ENCODE measurements at regions not wholly inside any gene's neighbourhood (a gene's known extent, or its start where the extent isn't known, plus 50 kb on each side); places are given as distances from the start of the nearest gene placed in this dataset.

DNA sequence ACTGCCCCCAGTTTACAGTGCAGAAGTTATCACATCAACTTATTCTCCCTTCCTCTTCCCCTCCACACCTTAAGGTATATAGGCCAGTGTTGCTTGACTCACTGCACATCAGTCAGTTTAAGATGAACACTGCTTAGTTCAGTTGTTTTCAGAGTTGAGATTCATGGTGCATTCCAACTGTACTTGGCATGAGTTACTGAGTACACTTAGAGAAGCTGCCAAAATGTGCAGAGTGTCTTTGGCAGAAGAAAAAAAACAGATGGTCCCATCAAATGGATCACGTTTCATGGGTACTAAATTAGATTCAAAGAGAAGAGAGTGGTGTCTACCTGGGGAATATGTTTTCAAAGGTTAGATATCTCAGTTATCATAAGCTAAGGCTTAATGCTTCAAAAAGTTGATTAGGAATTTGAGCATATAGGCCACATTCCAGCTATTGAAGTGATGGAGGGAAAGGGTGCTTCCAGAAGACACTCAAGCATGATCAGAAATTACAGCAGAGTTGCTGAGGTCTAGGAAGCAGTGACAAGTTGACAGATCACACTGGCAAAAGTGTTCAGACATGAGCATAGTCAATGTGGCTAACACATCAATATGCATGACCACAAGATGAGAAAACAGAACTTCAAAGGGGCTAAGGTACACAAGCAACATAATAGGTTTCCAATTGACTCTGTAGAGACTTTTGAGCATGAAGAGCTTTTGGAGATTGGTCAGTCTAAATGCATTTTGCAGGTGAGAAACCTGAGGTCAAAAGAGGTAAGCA is 579.2 kb upstream of the CELF2 start:
- no peak for DNase-seq (ENCODE audit: low read depth in 1 of 2, low spot score in 1 of 2)

- no peak for DNase-seq (ENCODE audit: low read depth in 1 of 2, low spot score in 1 of 2)
Observed at GRCh38 chr10:10456856-10457255, 560.8 kb upstream of the CELF2 start.

- DNase-seq (ENCODE audit: low read depth in 1 of 2, low spot score in 1 of 2), result no peak
Observed at GRCh38 chr10:10460451-10460850, 557.2 kb upstream of the CELF2 start.

- DNase-seq (ENCODE audit: low read depth in 1 of 2, low spot score in 1 of 2), result no peak
Observed at GRCh38 chr10:10462151-10462941, 555.3 kb upstream of the CELF2 start.

- no peak for DNase-seq (ENCODE audit: low read depth in 1 of 2, low spot score in 1 of 2)
Observed at GRCh38 chr10:10471758-10472157, 545.9 kb upstream of the CELF2 start.

- DNase-seq (ENCODE audit: low read depth in 1 of 2, low spot score in 1 of 2), result no peak
Observed at GRCh38 chr10:10475812-10476211, 541.9 kb upstream of the CELF2 start.

GRCh38 chr10:10477844-10478243 is 539.8 kb upstream of the CELF2 start:
- DNase-seq (ENCODE audit: low read depth in 1 of 2, low spot score in 1 of 2), result no peak

DNA sequence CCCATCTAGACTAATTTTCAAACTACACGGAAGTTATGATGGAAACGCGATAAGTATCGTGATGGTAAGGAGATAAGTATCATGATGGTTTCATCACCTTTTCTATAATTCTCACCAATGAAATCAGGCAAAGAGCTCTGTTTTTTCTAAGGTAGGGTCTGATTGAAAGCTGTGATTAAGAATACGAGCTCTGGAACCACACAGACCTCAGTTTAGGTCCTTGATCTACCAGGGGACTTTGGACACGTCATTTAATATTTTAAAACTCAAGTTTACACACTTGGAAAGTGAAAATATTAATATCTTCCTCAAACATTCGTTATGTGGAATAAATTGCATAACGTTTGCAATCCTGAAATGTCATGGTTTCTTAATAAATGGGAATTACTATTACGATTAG is 538.2 kb upstream of the CELF2 start:
- no peak for DNase-seq (ENCODE audit: low read depth in 1 of 2, low spot score in 1 of 2)

DNA sequence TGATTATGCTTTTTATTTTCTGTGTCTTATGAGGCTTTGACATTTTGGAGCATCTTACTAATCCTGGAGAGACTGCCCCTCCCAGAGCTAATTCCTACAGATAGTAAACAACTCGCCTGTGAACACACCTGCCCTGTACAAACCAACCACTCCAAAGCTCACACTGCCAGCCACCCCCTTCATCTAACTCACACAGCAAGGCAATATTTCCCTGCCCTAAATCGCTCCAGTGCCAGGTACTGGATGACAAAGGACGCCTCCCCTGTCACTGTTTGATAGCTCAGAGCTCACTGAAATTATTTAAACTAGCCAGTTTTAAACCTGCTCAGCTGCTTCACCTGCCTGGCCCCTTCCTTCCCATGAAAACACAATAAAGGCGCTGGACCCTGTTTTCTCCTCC is 535.1 kb upstream of the CELF2 start:
- no peak for DNase-seq (ENCODE audit: low read depth in 1 of 2, low spot score in 1 of 2)

DNA sequence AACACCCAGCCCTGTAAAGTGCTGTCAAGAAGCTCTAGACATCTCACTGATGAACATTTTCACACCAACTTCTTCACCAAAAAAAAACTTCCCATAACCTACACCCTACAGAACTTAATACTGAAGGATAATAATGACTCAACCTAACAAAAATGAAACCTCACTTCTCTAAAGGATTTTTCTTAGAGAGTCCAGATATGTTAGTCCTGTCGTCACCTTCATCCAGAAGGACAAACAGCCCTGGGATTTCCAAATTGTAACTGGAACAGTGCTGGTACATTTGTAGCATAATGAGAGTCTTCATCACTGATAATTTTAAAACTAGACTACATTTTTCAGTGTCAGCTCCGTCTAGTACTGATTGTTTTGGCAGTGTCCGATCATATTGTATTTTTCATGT is 528.6 kb upstream of the CELF2 start:
- DNase-seq (ENCODE audit: low read depth in 1 of 2, low spot score in 1 of 2), result no peak

GRCh38 chr10:10489805-10490571 is 527.7 kb upstream of the CELF2 start:
- DNase-seq (ENCODE audit: low read depth in 1 of 2, low spot score in 1 of 2), result no peak

- no peak for DNase-seq (ENCODE audit: low read depth in 1 of 2, low spot score in 1 of 2)
Observed at GRCh38 chr10:10490581-10490980, 527.1 kb upstream of the CELF2 start.

DNA sequence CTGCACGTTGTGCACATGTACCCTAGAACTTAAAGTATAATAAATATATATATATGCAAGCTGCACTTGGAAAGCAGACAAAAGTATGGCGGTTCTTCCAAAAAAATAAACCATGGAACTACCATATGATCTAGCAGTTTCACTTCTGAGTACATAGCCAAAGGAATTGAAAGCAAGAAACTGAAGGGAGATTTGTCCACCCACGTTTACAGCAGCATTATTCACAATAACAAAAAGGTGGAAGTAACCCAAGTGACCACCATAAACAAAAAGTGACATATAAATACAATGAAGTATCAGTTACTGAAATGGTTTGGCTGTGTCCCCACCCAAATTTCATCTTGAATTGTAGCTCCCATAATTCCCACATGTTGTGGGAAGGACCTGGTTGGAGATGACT is 525.3 kb upstream of the CELF2 start:
- no peak for DNase-seq (ENCODE audit: low read depth in 1 of 2, low spot score in 1 of 2)

DNA sequence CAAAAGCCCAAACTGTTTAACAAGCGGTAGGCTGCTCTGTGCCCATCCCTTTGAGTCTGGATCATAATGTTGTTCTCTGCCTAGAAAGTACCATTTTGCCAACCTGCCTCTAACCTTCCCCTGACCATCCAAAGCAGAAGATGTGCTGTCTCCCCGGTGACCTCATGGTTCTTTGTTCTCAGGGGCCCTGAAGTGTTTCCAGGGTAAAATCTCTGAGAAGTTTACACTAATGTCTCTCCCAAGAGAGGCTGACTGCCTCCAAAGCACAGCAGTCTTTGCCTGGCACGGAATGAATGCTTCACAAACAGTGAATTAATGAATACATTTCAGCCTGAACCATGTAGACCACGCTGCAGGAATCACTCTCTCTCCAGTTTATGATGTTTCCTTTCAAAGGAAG is 523.8 kb upstream of the CELF2 start:
- no peak for DNase-seq (ENCODE audit: low read depth in 1 of 2, low spot score in 1 of 2)

GRCh38 chr10:10497245-10497644 is 520.4 kb upstream of the CELF2 start:
- no peak for DNase-seq (ENCODE audit: low read depth in 1 of 2, low spot score in 1 of 2)

DNA sequence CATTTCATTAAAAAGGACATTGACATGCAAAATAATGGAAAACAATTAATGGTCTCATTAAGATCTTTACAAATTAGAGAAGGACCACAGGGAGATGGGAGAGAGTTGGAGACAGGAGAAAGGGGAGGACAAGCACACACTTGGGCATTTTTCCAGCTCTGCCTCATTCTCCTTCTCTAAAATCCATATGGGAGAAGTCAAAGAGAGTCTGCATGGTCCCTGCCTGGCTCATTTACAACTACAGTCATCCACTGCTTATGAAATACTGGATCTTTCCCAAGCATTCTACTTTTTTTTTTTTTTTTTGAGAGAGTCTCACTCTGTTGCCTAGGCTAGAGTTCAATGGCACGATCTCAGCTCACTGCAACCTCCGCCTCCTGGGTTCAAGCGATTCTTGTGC is 518.9 kb upstream of the CELF2 start:
- DNase-seq (ENCODE audit: low read depth in 1 of 2, low spot score in 1 of 2), result no peak

DNA sequence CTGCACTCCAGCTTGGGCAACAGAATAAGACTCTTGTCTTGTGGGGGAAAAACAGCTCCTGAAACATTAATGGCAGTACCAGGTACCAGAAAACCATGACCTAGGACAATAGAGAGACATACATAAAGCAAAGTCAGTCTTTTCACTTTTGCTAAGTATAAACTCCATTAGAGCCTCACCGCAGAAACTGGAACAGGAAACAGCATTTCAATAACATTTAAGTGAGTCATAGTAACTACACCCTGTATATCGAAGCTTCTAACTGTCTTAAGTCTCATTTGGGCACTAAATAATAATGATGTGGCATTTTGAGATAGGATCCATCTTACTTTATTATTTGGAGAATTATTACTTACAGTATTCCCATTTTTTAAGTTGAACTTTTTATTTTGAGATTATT is 517.8 kb upstream of the CELF2 start:
- DNase-seq (ENCODE audit: low read depth in 1 of 2, low spot score in 1 of 2), result no peak

DNA sequence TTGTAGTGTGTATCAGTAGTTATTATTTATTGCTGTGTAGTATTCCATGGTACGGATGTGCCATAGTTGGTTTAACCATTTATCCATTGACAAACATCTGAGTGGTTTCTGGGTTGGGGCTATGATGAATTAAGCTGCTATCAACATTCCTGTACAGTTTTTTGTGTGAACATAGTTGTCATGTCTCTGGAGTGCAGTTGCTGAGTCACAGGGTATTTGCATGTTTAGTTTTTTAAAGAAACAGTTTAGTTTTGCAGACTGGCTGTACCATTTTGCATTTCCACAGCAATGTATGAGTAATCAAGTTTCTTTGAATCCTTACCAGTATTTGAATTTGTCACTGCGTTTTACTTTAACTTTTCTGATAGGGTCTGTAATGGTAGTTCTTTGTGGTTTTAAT is 516.7 kb upstream of the CELF2 start:
- no peak for DNase-seq (ENCODE audit: low read depth in 1 of 2, low spot score in 1 of 2)

- DNase-seq (ENCODE audit: low read depth in 1 of 2, low spot score in 1 of 2), result no peak
Observed at GRCh38 chr10:10503772-10504171, 513.9 kb upstream of the CELF2 start.

DNA sequence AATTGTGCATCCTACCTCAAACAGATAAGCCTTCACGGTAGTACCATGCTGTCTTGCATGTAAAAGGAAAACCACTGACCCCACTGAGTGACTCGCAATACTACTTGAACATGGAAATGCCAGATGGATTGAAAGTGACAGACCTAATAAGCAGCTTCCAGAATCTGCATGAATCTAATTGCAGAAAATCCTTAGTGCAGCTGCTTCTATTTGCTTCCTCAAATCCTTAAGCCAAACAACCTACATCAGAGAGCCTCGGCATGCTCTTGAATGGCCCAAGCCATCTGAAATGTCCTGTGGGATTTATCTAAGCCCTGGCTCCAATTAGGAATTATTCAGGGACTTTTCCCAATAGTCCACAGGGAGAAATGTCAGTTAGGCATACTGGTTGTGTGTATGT is 509.5 kb upstream of the CELF2 start:
- no peak for DNase-seq (ENCODE audit: low read depth in 1 of 2, low spot score in 1 of 2)

DNA sequence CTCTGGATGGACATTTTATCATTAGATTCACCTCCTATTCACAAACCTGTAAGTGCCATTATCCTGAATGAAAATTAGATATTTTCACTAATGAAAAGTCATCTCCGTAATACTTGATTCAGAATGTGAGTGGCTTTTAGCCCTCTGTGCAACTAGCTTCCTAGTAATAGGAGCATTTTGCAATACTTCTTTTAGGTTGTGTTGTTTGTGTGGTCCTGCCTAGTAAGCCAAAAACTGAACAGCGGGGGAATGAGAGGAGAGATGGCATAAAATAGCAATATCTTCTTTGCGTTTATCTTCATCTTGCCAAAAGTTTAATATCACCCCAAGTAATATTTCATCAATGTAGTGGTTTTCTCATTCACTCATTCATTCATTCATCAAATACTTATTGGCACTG is 507.5 kb upstream of the CELF2 start:
- no peak for DNase-seq (ENCODE audit: low read depth in 1 of 2, low spot score in 1 of 2)

GRCh38 chr10:10513067-10513466 is 504.6 kb upstream of the CELF2 start:
- no peak for DNase-seq (ENCODE audit: low read depth in 1 of 2, low spot score in 1 of 2)

Measured in activated T-helper 1 cell treated with anti-CD3 and anti-CD28 coated beads, Interleukin-2, amount 50 U/mL, for 16 hours (primary cell).